SK-N-SH (cell line): ENCODE measurements at regions not wholly inside any gene's neighbourhood (a gene's known extent, or its start where the extent isn't known, plus 50 kb on each side); places are given as distances from the start of the nearest gene placed in this dataset.

Experiments
- CHD2 ChIP-seq: fragments of 150-350 bp; IDR thresholded peaks from 2 replicates; pipeline ENCODE4 v1.6.1; 2018; ENCODE audit warnings: low read length; ENCODE audit not compliant: partially characterized antibody
- CTCF ChIP-seq: fragments of 200-600 bp; sonication (generic); IDR thresholded peaks from 2 replicates; pipeline ENCODE4 v1.6.1; 2017; ENCODE audit warnings: antibody characterized with exemption, mild to moderate bottlenecking, moderate library complexity
- FOXJ3 ChIP-seq: sonication (generic); formaldehyde crosslinking; IDR thresholded peaks from 2 replicates; pipeline ENCODE4 v1.5.1; 2020; ENCODE audit warnings: mild to moderate bottlenecking, missing genetic modification reagents
- MAX ChIP-seq: IDR thresholded peaks from 2 replicates; pipeline ENCODE4 v1.4.0; 2012; ENCODE audit warnings: low read depth
- MXI1 ChIP-seq: IDR thresholded peaks from 2 replicates; pipeline ENCODE4 v1.6.1; 2012; ENCODE audit warnings: mild to moderate bottlenecking, low read depth, low read length, improper control_type of control experiment

- no peak for TF ChIP-seq CTCF
- TF ChIP-seq CHD2, result no peak
- TF ChIP-seq MAX, result no peak
- TF ChIP-seq MXI1, result no peak
- no peak for TF ChIP-seq FOXJ3 (CRISPR knock-in tag)
Measured at GRCh38 chr18:8942021-8942908, 160.2 kb upstream of the NDUFV2 start.
